SK-N-SH (cell line): ENCODE measurements at regions not wholly inside any gene's neighbourhood (a gene's known extent, or its start where the extent isn't known, plus 50 kb on each side); places are given as distances from the start of the nearest gene placed in this dataset.

ENCODE experiments used
- ELF1 ChIP-seq: IDR thresholded peaks from 2 replicates; pipeline ENCODE4 v1.4.0; 2012
- GATA2 ChIP-seq: sonication (generic); formaldehyde crosslinking; IDR thresholded peaks from 2 replicates; pipeline ENCODE4 v1.5.0; 2020; ENCODE audit warnings: mild to moderate bottlenecking, missing genetic modification reagents
- SIN3A ChIP-seq: IDR thresholded peaks from 2 replicates; pipeline ENCODE4 v1.6.1; 2012; ENCODE audit warnings: low read depth, mild to moderate bottlenecking, low read length, moderate library complexity, borderline replicate concordance
- TAF1 ChIP-seq: IDR thresholded peaks from 2 replicates; pipeline ENCODE4 v1.6.1; 2012; ENCODE audit warnings: low read depth, mild to moderate bottlenecking, low read length, moderate library complexity, borderline replicate concordance
- TF ChIP-seq, protein P1 (sequence below): fragments of 200-600 bp; sonication (generic); IDR thresholded peaks from 2 replicates; pipeline ENCODE4 v1.6.1; 2017; ENCODE audit warnings: antibody characterized with exemption, mild to moderate bottlenecking, moderate library complexity

DNA sequence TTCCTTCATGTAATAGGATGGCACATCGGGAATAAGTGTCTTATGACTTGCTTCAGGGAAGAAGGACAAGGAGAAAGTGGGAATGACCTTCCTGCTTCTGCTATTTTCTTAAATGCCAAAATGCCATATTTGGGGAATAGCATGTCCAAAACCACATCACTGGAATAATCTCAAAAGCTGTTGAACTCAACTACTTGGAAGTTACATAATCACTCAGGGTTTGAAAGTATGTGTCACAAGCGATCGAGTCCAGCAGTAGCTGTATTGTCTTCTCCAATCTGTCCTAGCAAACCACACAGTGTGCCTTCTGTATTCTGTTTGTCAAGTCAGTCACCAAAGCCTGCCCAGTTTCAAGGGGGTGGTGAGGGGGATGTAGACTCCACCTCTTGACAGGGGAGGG lies 58.3 kb upstream of the GADL1 start:
- TF ChIP-seq, protein P1, sequence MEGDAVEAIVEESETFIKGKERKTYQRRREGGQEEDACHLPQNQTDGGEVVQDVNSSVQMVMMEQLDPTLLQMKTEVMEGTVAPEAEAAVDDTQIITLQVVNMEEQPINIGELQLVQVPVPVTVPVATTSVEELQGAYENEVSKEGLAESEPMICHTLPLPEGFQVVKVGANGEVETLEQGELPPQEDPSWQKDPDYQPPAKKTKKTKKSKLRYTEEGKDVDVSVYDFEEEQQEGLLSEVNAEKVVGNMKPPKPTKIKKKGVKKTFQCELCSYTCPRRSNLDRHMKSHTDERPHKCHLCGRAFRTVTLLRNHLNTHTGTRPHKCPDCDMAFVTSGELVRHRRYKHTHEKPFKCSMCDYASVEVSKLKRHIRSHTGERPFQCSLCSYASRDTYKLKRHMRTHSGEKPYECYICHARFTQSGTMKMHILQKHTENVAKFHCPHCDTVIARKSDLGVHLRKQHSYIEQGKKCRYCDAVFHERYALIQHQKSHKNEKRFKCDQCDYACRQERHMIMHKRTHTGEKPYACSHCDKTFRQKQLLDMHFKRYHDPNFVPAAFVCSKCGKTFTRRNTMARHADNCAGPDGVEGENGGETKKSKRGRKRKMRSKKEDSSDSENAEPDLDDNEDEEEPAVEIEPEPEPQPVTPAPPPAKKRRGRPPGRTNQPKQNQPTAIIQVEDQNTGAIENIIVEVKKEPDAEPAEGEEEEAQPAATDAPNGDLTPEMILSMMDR = no peak
- TF ChIP-seq SIN3A (no peak), ELF1 (no peak), TAF1 (no peak), GATA2 (CRISPR knock-in tag) (no peak)
